GM21717 (cell line): ENCODE measurements at regions not wholly inside any gene's neighbourhood (a gene's known extent, or its start where the extent isn't known, plus 50 kb on each side); places are given as distances from the start of the nearest gene placed in this dataset.

ENCODE experiments used
- ATAC-seq: cut with Tn5 transposase; IDR thresholded peaks from one replicate; pipeline ENCODE4 v1.9.1; 2021; ENCODE audit warnings: mild to moderate bottlenecking, moderate library complexity; ENCODE audit not compliant: unreplicated experiment

- ATAC-seq = no peak
These were observed 287.5 kb upstream of the VRK2 start for GRCh38 chr2:57759131-57759530.

GRCh38 chr2:57759822-57760300, 286.7 kb upstream of the VRK2 start:
- ATAC-seq = peak; percentile 87

GRCh38 chr2:57760381-57760801, 286.2 kb upstream of the VRK2 start:
- peak; percentile 72 for ATAC-seq

- no peak for ATAC-seq
These were observed 269.7 kb upstream of the VRK2 start for GRCh38 chr2:57776916-57777315.

GRCh38 chr2:57782587-57782986, 264.0 kb upstream of the VRK2 start:
- no peak for ATAC-seq

GRCh38 chr2:57793310-57793709, 253.3 kb upstream of the VRK2 start:
- no peak for ATAC-seq

GRCh38 chr2:57796527-57796926, 250.1 kb upstream of the VRK2 start:
- ATAC-seq = no peak

- ATAC-seq = no peak
These were observed 248.3 kb upstream of the VRK2 start for GRCh38 chr2:57798346-57798745.

- no peak for ATAC-seq
These were observed 244.4 kb upstream of the VRK2 start for GRCh38 chr2:57802243-57802642.

GRCh38 chr2:57804971-57805370, 241.6 kb upstream of the VRK2 start:
- ATAC-seq = no peak

GRCh38 chr2:57806449-57806968, 240.1 kb upstream of the VRK2 start:
- ATAC-seq = no peak

- peak; percentile 98 for ATAC-seq
These were observed 237.4 kb upstream of the VRK2 start for GRCh38 chr2:57809230-57809629.

- ATAC-seq = no peak
These were observed 225.5 kb upstream of the VRK2 start for GRCh38 chr2:57821088-57821487.

- ATAC-seq = no peak
These were observed 218.4 kb upstream of the VRK2 start for GRCh38 chr2:57828221-57828620.

GRCh38 chr2:57834666-57835065, 211.9 kb upstream of the VRK2 start:
- ATAC-seq = no peak

GRCh38 chr2:57842531-57842930, 204.1 kb upstream of the VRK2 start:
- ATAC-seq = no peak

GRCh38 chr2:57843158-57843557, 203.4 kb upstream of the VRK2 start:
- no peak for ATAC-seq

- ATAC-seq = no peak
These were observed 197.9 kb upstream of the VRK2 start for GRCh38 chr2:57848723-57849122.

- ATAC-seq = no peak
These were observed 196.8 kb upstream of the VRK2 start for GRCh38 chr2:57849843-57850242.

GRCh38 chr2:57850415-57851130, 196.0 kb upstream of the VRK2 start:
- ATAC-seq = no peak

- no peak for ATAC-seq
These were observed 191.4 kb upstream of the VRK2 start for GRCh38 chr2:57855212-57855611.

GRCh38 chr2:57859755-57860154, 186.9 kb upstream of the VRK2 start:
- no peak for ATAC-seq

- no peak for ATAC-seq
These were observed 184.5 kb upstream of the VRK2 start for GRCh38 chr2:57862153-57862552.
